Superior temporal gyrus (tissue), 1 donor: ENCODE measurements at regions not wholly inside any gene's neighbourhood (a gene's known extent, or its start where the extent isn't known, plus 50 kb on each side); places are given as distances from the start of the nearest gene placed in this dataset.
"Not testable (repeated sequence)": the region's sequence is repeated elsewhere in the genome, so short reads cannot be mapped to it uniquely, and the experiment has no call there.

ENCODE experiments used
- DNase-seq: peaks from one replicate; pipeline ENCODE4 v3.0.0-alpha.2; 2016; ENCODE audit errors: extremely low spot score

DNA sequence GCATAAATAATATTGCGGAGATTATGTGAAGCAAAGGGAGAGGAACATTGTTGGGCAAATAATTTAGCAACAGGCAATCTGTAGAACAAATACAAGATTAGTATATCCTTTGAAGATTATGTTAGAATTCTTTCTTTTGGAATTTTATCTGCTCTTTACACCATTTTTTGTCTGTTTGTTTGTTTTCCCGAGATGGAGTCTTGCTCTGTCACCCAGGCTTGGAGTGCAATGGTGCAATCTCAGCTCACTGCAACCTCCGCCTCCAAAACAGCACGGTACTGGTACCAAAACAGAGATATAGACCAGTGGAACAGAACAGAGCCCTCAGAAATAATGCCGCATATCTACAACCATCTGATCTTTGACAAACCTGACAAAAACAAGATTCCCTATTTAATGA is 250.3 kb downstream of the FSIP2 start:
- DNase-seq, result not testable (repeated sequence)

DNA sequence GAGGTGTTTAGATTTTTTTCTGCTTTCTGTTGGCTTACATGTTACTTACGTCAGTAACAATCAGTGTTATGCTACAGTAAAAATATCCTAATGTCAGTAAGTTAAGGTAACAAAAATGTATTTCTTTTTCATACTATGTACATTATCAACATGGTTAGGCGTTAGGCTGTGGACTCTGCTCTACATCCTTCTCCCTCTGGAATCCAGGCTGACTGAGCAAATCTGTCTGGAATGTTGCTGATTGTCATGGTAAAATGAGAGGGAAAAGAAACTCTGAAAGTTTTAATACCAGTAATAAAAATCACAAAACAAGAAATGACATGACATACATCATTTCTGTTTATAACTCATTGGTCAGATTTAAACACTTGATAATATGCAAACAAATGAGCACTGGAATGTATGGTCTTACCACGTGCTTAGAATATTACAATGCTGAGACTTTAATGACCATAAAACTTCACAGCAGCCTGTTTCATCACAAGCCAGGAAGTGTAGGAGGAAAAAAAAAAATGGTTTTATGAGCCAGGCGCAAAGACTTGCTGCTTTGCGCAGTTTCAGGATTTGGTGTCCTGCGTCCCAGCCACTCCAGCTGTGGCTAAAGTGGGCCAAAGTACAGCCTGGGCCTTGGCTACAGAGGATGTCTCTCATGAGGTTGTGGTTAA is 252.4 kb downstream of the FSIP2 start:
- DNase-seq, result no peak

DNA sequence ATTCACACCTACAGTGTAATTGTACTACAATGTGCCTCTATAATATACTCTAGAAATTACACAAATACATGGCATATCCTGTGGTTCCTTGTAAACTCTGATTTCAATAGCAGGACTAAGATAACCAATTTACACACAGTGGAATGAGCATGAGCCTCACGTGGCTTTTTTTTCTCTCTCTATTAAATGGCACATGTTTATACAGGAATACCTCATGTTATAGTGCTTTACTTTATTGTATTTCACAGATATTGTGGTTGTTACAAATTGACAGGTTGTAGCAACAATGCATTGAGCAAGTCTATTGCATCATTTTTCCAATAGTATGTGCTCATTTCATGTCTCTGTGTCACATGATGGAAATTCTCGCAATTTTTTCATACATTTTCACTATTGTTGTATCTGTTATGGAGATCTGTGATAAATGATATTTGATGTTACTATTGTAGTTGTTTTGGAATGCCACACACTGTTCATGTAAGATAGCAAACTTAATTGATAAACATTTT is 260.0 kb downstream of the FSIP2 start:
- no peak for DNase-seq

DNA sequence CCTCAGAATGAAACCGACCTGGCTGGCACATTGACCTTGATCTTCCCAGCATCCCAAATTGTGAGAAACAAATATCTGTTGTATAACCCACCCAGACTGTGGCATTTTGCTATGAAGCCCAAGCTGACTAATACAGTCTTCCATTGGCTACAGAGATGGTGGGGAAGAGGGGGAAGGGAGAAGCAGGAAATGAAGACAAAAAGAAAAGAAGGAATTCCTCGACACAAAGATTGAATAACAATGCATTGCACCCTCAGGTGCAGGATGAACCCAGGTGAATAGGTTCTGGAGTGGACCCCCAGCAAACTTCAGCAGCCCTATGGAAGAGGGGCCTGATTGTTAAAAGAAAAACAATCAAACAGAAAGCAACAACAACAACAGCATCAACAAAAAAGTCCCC is 270.7 kb downstream of the FSIP2 start:
- no peak for DNase-seq

DNA sequence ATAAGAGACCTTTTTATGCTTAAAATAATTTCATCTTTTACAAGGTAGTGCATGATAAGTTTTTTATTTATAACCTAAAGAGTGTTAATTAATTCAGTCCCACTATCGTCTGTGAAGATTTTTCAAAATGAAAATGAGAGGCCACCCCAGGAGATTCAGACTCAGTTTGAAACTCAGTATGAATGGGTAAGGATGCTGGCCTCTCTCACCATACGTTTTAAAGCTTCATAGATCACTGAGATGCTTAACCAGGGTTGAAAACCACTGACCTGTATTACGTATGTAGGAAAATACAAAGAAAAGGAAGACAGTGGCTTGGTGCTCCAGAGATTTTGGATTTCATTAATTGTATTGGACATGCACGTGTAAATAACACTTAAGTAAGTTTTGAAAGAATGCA is 278.7 kb downstream of the FSIP2 start:
- no peak for DNase-seq

DNA sequence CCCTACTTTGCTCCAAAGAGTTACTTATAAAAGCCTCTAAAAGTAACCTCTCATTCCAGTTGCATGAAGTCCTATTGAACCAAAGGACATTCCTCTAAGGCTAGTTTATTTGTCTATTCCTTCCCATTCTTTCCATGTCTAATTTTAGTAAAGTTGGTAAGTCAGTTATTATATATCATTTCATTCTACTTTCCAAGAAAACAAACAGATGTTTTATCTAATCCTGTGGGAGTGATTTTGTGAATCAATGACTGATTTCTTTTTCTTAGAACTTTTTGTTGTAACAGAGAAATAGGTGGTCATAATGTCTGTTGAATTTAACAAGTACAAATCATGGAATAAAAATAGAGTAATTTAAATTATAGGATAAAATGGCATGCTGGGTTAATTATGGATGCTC is 286.3 kb downstream of the FSIP2 start:
- no peak for DNase-seq

DNA sequence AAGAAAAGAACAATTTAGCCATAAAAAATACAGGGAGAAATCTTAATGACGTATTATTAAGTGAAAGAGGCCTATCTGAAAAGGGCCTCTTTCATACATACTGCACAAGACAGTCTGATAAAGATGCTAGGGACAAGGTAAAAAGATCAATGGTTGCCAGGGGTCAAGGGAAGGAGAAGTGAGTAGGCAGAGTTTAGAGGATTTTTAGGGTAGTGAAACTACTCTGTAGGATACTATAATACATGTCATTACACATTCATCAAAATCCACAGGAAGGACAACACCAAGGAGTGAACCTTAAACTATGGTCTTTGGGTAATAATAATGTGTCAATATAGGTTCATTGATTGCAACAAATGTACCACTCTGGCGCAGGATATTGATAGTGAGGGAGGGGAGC is 289.3 kb downstream of the FSIP2 start:
- no peak for DNase-seq

DNA sequence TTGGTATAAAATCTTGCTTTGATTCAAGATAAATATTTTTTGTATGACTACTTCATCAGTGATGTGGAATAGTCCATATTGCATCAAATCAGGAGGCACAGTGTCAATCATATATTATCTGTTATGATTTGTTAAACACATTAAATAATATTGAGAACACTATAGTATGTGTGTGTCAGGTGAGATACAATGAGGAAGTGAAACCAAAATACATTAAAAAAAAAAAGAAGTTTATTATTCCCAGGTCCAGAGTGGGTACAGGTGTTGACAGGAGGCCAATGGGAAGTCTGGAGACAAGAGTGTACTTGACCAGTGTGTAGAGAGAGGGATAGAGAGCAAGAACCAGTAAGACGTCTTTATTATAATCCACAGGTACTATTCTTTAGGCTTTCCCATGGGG is 292.6 kb downstream of the FSIP2 start:
- DNase-seq, result no peak

DNA sequence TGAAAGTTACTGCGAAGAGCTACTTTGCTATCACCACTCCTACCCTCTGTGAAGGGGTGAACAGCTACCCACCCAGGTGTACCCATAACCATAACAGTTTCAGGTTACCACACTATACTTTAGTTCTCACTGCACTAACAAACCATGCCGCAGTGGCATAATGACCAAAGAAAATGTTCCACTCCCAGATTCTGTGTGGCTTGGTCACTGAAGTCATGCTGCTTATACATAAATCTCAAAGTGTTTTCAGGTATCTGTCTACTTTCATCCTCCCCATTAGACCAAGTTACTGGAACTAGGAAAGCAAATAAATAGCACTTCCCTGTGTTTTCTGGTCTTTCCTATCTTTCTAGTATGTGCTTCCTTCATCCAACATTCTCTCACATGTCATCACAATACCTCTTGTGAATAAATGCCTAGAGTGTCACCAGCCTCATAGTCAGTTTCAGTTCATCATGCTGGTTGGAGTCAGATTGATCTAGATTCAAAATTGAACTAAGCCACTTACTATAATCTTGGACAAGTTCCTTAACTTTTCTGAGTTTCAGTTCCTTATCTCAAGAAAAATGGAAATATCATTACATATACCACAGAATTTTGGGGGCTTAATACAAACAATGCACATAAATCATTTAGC is 293.6 kb downstream of the FSIP2 start:
- DNase-seq, result no peak

DNA sequence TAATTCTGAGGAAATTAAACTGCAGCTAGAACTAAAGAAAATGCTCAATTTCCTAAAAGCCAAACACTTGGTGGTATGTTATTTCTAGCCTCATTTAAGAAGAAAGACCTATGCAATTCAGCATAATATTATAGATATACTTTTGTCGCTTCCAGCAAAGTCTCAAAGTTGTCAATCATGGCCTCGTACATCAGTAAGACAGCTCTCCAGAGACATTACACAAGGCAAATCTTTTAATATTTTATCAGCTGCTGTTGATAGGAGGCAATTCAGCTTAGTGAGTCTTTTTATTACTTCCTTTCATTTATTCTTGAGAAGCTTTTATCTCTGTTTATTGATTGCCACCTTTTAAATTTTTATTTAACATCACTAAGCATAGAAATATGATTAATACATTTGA is 294.3 kb downstream of the FSIP2 start:
- no peak for DNase-seq

DNA sequence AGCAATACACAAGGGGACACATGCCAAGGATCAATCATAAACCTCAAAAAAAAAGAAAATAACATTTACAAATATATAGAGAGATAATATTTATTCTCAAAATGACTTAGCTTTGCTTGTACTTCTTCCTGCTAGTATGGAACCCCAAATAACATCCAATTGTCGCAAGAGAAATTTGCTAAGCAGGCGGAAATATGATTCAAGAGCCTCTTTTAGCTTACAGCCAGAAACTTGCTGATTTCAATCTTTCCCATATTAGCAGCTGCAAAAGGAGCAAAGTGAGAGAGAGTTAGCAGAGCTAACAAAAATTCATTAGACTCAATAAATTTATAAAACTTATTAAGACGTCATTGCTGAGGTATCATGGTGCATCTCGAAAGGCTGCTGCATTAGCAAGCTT is 294.9 kb downstream of the FSIP2 start:
- no peak for DNase-seq

DNA sequence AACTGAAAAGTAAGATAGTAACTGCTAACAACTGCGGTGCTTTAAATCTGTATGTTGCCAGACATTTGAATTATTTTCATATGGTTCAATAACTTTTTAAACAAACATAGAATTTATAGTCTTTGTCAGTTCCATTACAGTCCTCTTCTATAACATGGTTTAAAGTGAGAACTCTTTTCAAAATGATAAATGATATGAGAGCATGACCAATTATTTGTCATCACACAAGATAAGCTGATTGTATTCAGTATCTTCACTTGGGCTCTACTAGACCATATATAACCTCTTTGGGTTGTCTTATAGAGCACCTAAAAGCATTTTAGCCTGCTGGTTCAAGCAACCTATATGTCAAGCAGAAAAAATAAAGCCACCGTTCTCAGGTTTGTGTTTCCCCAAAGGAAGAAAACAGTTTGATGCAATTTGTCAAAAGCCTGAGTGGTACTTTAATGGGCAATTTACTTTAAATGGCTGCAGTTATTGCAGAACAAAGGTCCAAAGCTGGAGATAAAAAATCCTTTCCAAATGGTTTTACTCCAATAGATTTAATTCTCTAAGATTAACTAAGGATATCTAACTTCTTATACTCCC is 298.4 kb downstream of the FSIP2 start:
- DNase-seq, result no peak

DNA sequence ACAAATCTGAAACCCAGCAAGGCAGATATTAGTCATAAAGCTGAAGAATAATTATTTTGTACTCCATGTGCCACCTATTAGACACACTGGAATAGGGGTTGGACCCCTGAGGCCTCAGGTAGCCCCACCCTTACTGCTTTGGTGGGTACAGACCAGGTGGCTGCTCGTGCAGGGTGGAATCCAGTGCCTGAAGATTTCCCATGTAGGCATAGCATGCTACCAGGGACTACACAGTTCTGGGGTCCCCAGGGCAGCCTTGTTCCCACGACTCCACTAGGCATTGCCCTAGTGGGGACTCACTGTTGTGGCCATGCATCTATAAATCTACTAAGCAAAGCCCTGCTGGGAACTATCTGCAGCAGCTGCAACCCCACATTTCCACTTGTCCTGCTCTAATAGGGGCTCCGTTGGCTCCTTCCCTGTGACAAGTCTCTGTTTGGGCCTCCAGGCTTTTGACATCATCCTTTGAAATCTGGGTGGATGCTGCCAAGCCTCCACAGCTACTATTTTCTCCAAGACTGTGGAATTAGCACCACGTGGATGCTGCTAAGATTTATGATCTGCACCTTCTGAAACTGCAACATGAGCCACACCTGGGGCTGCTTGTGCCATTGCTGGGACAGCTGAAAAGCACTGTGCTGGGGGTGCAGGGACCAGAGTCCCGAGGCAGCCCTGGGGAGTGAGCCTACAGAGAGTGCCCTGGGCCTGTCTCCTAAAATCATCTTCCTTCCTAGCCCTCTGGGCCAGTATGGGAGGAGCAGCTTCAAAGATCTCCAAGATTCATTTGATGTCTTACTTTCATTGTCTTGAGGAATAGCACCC is 303.8 kb downstream of the FSIP2 start:
- DNase-seq, result no peak

DNA sequence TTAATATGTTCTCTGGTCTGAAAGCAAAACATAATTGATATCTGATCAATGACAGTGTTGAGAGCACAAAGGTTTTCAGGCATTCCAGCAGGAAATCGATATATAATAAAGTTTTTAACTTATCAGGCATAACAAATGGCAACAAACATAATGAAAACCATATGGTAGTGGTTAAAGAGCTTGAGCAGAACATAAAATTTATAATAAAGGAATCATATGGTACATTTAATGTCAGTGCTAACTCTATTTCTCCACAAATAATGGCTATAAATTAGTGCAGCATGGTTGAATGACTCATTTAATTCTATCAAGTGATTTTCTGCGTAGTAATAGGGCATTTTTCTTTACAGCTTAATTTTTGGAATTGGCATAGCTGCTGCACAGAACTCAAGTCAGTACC is 306.2 kb downstream of the FSIP2 start:
- no peak for DNase-seq

DNA sequence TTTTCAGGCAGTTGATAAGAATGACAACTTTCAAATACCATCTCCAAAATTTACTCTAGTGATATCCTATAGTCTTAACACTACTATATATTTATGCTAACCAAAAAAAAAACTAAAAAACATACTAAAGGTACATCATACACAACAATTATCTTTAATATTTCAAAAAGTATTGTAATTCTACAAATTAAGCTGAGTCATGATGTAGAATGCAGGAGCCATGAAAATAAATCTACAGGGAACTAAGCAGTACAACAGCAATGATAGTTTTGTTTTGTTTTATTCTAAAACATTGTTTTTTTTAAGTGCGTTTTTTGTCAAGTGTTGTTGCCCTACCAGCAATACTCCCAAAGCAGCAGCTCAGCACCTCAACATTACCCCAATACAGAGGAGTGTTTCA is 314.3 kb downstream of the FSIP2 start:
- no peak for DNase-seq

DNA sequence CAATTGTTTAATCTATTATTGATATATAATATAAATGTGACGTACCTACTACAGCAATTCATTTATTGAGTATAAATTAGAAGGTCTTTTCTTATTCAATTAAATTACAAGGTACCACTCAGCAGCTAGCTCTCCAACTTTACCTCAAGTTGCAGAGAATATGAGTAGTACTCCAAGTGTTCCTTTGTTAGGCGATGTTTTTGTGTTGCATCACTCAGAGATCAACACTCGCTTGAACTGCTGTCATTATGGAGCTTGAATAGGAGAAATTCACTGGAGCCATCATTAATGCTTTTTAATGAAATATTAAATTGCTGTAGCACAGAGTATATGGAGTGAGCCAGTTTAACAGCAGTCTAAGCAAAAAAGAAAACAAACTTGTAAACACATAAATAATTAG is 320.0 kb downstream of the FSIP2 start:
- no peak for DNase-seq

DNA sequence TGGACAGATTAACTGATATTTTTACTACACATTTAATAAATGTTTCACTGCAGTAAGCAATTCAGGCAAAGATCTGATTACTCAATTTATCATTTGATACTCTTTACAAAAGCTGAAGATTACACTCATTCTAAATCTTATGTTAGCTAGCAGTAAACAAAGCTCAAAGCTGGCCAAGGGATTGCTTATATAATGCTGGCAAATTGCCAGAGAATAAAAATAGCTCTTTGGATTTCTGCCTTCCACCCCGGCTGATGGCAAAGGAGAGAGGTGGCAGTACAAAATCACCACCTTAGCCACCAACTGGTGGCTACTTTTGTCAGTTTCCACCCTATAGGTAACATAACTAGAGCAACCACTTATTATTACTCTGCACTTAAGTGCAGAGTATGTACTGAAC is 320.5 kb downstream of the FSIP2 start:
- peak; percentile 58 for DNase-seq

DNA sequence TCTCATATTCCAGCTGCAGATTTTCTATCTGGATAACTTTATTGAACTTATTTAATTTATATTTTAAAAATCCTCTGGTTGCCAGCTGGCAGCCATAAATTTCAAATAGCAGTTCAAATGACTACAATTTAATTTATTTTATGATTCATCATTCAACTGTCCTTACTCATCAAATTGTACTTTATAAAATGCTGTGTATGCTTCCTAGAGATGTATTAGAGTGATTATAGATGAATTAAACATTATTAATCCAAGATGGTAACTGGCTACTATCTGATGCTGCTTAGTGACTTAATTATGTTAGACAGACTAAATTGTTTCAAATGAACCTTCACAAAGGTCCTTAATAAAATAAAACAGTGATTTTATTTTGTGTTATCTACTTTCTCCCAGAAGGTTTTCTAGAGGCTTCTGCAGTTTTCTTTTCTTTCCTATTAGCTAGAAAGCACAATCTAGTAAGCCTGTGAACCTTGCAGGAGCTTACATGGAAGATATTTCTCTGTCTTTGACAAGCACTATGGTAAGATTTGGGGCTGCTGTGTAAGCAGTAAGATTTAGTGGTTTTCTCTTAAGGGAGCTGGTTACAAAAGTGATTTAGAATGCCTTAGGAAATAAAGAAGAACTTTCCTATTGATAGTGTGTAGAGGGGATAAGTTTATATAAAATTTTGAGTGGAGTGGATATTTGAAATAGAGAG is 322.3 kb downstream of the FSIP2 start:
- no peak for DNase-seq

DNA sequence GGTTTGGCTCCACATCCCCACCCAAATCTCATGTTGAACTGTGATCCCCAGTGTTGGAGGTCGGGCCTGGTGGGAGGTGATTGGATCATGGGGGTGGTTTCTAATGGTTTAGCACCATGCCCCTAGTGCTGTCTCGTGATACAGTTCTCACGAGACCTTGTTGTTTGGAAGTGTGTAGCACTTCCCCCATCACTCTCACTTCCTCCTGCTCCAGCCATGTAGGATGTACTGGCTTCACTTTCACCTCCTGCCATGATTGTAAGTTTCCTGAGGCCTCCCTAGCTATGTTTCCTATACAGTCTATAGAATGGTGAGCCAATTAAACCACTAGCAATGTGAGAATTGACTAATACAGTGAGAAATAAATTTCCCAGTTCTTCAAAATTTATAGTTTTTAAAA is 325.9 kb downstream of the FSIP2 start:
- no peak for DNase-seq

DNA sequence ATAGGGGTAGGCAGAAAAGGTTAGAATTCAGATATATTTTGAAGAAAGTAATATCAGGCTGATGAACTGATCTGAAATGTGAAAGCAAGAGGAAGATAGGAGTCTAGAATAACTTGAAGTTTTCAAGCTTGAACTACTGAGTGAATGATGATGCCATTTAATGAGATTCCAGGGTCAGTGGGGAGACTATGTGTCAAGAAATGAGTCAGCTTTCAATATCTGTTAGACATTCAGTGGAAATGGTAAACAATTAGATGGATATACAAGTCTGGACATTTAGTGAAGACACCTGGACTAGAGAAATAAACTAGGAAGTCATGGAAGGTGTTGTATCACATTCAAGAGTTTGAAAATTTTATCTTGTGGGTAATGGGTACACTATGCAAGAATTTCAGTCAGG is 326.9 kb downstream of the FSIP2 start:
- no peak for DNase-seq

DNA sequence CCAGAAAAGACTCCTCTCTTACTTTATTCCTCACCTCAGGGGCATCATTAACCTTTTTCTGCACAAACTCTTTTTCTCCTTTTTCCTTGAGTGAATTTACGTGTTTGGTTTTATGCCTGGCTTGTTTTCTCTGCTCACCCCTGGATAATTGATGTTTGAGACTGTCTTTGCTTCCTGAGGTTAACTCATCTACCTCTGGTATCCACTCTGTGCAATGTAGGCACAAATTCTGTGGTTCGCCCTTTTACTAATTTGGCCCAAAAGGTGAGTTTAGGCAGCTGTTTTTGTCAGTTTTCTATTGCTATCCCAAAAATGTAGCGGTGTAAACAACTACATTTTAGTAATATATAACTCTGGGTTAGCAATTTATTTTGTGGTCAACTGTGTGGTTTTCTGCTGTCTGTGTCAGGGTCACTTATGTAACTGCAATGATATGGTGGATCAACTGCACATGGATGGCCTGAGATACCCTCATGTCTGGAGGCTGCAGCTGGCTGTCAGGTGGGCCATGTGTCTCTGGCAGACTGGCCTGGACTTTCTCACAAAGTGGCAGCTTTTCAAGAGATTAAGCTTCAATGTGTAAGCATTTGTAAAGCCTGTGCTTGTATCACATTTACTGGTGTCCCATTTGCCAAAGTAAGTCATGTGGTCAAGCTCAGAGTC is 329.7 kb downstream of the FSIP2 start:
- DNase-seq, result no peak
